Uterus (tissue), 2 donors: ENCODE measurements at regions not wholly inside any gene's neighbourhood (a gene's known extent, or its start where the extent isn't known, plus 50 kb on each side); places are given as distances from the start of the nearest gene placed in this dataset.

Experiments used
- CTCF ChIP-seq, 4 experiments: fragments of 200-600 bp in 2 of 4; fragments of 450-650 bp in 2 of 4; sonication (generic) in 2 of 4; IDR thresholded peaks; one replicate each; pipeline ENCODE4 v1.5.1; 2016 to 2019; ENCODE audit warnings: antibody characterized with exemption in 4 of 4, mild to moderate bottlenecking in 2 of 4, moderate library complexity in 1 of 4
- POLR2A ChIP-seq, 2 donors: fragments of 450-650 bp; IDR thresholded peaks; one replicate each; pipeline ENCODE4 v1.6.1; 2016; ENCODE audit warnings: antibody characterized with exemption in 2 of 2, mild to moderate bottlenecking in 1 of 2, moderate library complexity in 1 of 2

- no peak for TF ChIP-seq CTCF (IDR thresholded peaks at IDR 0.05)
- no peak for TF ChIP-seq POLR2A (IDR thresholded peaks at IDR 0.05)
These were observed 303.4 kb upstream of the ATP10B start for GRCh38 chr5:161155451-161155850.
